ENCODE measurements at regions not wholly inside any gene's neighbourhood (a gene's known extent, or its start where the extent isn't known, plus 50 kb on each side); places are given as distances from the start of the nearest gene placed in this dataset.
A peak's percentile ranks its signal among the peaks of the same experiment; 100 is the strongest.

- peak; percentile 43 for DNase-seq (ENCODE audit: low read depth)
Observed at GRCh38 chr10:78541481-78542140, 507.9 kb downstream of the RPS24 start.

- no peak for DNase-seq (ENCODE audit: low read depth)
Observed at GRCh38 chr10:78542141-78542489, 508.5 kb downstream of the RPS24 start.

GRCh38 chr10:78542521-78542920, 508.9 kb downstream of the RPS24 start:
- DNase-seq (ENCODE audit: low read depth) = no peak

GRCh38 chr10:78543031-78543748, 509.5 kb downstream of the RPS24 start:
- DNase-seq (ENCODE audit: low read depth) = no peak

- peak; percentile 30 for DNase-seq (ENCODE audit: low read depth)
Observed at GRCh38 chr10:78543749-78544362, 510.2 kb downstream of the RPS24 start.

GRCh38 chr10:78544423-78545090, 510.9 kb downstream of the RPS24 start:
- DNase-seq (ENCODE audit: low read depth) = no peak

- no peak for DNase-seq (ENCODE audit: low read depth)
Observed at GRCh38 chr10:78545756-78546155, 512.1 kb downstream of the RPS24 start.

DNA sequence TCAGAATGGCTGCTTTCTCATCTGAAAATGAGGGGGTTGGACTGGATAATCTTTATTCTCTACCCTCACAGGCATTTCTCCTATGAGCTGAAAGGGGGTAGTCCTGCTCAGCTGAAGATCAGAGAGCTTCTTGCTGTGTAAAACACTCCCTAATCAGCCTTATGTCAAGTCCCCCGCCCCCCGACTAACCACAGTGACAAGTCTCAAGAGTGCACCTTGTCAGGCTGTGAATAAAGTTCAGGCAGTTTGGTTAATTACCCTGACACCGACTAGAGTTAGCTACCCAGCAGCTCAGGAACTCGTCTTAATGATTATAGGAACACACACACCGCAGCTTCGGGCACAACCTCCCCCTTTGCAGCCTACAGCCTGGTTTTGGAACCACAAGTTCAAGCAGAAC, 513.7 kb downstream of the RPS24 start:
- no peak for DNase-seq (ENCODE audit: low read depth)

GRCh38 chr10:78547905-78548304, 514.2 kb downstream of the RPS24 start:
- no peak for DNase-seq (ENCODE audit: low read depth)

DNA sequence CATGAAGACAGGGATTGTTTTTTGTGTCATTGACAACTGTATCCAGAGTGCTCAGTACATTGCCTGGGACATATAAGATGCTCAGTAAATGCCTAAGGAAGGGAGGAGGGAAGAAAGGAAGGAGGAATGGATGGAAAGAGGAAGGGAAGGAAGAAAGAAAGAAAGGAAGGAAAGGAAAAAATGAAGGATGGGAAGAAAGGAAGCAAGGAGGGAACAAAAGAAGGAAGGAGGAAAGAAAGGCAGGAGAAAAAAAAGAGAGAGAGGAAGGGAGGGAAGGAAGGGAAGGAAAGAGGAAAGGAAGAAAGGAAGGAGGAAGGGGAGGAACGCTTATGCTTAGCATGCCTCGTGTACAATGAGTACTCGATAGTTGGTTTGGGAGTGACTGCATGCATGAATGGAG, 514.7 kb downstream of the RPS24 start:
- DNase-seq (ENCODE audit: low read depth) = no peak

- no peak for DNase-seq (ENCODE audit: low read depth)
Observed at GRCh38 chr10:78549140-78549935, 515.7 kb downstream of the RPS24 start.

- DNase-seq (ENCODE audit: low read depth) = no peak
Observed at GRCh38 chr10:78550090-78550489, 516.4 kb downstream of the RPS24 start.

- no peak for DNase-seq (ENCODE audit: low read depth)
Observed at GRCh38 chr10:78550716-78551115, 517.1 kb downstream of the RPS24 start.

DNA sequence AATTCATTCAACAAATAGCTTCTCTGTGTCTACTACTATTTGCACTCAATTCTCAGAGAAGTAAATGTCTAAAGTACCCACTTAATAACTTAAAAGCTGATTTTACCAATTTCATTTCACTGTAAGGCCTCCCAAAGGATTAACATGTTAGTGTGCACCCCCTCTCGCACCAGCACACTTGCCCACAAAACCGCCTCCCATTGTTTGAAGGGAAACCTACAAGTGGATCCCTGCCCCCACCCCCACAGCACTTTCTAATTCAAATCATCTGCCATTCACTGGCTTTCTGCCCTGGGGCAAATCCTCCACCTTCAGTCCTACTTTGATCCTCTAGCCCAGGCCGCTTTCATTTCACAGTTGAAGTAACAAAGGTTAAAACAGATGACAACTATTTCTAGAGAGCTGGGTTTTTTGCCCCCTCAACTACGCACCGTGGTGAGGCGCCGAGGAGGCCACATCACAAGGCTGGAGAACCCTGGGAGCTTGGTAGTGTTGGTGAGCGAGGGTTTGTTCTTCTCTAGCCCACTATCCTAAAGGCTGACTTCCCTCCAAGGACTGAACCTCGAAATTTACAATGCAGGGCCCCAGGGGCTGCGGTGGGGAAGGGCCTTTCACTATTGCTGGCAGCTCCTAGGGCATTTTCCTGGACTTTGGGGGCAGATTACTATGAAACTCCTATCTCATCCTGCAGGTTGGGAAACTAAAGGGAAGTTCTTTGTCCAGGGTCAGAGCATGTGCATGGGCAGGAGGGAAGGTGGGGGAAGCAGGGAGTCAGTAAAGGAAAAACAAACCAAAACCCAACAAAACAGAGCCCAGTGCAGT, 517.4 kb upstream of the ZMIZ1 start:
- no peak for DNase-seq (ENCODE audit: low read depth)

- DNase-seq (ENCODE audit: low read depth) = no peak
Observed at GRCh38 chr10:78552261-78552811, 516.4 kb upstream of the ZMIZ1 start.

DNA sequence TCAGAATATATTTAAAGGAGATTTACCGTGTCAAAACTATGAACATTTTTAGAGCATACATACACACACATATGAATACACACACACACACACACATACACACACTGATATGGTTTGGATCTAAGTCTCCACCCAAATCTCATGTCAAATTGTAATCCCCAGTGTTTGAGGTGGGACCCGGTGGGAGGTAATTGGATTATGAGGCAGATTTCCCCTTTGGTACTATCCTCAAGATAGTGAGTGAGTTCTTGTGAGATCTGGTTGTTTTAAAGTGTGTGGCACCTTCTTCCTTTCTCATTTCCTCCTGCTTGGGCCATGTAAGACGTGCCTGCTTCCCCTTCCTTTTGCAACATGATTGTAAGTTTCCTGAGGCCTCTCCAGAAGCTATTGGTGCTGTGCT, 515.0 kb upstream of the ZMIZ1 start:
- DNase-seq (ENCODE audit: low read depth) = no peak

DNA sequence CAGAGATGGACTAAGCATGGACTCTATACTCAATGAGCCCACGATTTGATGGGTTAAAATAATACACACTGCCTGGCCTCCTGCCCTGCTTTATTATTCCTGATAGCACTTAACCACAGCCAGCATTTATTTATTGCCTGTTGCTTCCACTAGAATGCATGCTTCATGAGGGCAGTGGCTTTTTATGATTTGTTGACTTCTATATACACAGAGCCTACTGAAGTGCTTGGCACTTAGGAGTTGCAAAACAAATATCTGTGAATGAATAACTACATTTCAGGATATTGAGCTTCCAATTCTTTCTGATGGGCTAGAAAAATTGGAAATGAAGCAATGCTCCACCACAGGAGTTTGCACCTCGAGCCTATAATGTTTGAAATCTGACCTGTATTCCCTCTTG, 513.6 kb upstream of the ZMIZ1 start:
- DNase-seq (ENCODE audit: low read depth) = no peak

DNA sequence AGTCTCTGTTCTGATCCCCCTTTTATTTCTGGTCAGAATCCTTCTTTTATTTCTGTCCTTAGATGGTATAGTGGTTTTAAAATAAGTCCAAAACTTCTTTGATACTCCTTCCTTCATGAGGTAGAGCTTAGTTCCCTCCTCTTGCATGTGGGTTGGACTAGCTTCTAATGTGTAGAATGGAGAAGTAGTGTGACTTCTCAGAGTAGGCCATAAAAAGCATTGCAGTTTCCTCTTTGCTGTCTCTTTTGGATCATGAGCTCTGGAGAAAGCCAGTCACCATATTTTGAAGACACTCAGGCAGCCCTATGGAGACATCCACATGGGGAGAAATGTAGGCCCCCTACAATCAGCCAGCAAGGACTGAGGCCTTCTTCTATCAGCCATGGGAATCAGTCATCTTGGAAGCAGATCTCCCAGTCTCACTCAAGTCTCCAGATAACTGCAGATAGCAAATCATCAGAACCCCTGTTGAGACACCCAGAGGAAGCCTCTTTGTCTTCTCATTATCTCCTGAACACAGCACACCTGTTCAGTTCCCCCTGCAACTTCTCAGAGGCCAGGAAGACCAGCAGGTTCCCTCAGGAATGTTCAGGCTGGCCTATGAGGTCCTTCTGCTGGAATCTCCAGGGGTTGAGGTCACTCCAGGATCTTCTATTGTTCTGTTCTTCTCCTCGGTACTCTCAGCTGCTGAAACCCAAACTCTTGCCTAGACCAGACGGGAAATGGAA, 511.9 kb upstream of the ZMIZ1 start:
- DNase-seq (ENCODE audit: low read depth) = no peak

DNA sequence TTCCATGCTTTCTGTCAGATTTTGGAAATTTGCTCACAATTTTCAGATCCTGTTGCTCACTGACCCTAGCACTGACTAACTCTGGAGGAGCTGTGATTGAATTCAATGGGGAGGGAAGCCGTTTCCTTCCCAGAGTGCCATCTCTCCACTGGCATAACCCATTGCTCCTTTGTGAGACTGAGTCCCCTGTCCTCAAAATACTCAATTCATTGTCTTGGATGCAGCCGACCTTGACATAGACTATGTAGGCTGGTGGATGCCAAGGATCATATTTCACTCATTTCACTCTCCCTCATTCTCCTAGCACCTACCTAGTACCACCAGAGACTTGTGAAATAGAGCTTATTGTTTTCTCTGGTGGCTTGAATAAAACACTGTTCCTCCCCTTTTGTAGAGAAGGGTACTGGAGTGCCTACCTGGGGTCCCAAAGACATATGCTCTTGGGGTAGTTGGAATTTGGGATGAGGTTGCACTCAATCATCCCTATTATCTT, 511.3 kb upstream of the ZMIZ1 start:
- DNase-seq (ENCODE audit: low read depth) = no peak

Data from Daoy (cell line).